WTC11 (cell line): ENCODE measurements at regions not wholly inside any gene's neighbourhood (a gene's known extent, or its start where the extent isn't known, plus 50 kb on each side); places are given as distances from the start of the nearest gene placed in this dataset.

Experiments
- ATAC-seq: fragments of 200-7000 bp; cut with Tn5 transposase; 2 replicates; pipeline ENCODE4 v1.10.0; 2021; ENCODE audit warnings: mild to moderate bottlenecking, moderate library complexity
- CTCF ChIA-PET: fragments of 300-600 bp; sonication (Branson Sonifier 250); formaldehyde crosslinking; loops from one replicate; lab custom pipeline; 2021; ENCODE audit warnings: antibody characterized with exemption; lab: Charles Lee
- POLR2A ChIA-PET: fragments of 350-600 bp; sonication (Branson Sonifier 250); formaldehyde crosslinking; loops from one replicate; lab custom pipeline; 2021; ENCODE audit warnings: antibody characterized with exemption; lab: Charles Lee
- DNase-seq: peaks from one replicate; pipeline ENCODE4 v3.0.0; 2021; ENCODE audit warnings: low spot score
- H3K27ac Mint-ChIP-seq: 2 replicates; pipeline ENCODE4 v1.8.0; 2021; ENCODE audit warnings: mixed read lengths
- H3K27me3 Mint-ChIP-seq: 2 replicates; pipeline ENCODE4 v1.8.0; 2021; ENCODE audit warnings: low read depth, mild to moderate bottlenecking, moderate library complexity, mixed read lengths
- H3K36me3 Mint-ChIP-seq: 2 replicates; pipeline ENCODE4 v1.8.0; 2021; ENCODE audit warnings: mixed read lengths
- H3K4me1 Mint-ChIP-seq: 2 replicates; pipeline ENCODE4 v1.8.0; 2022; ENCODE audit warnings: mixed read lengths
- H3K4me3 Mint-ChIP-seq: 2 replicates; pipeline ENCODE4 v1.8.0; 2021; ENCODE audit warnings: mild to moderate bottlenecking, moderate library complexity, mixed read lengths
- H3K9me3 Mint-ChIP-seq: 2 replicates; pipeline ENCODE4 v1.8.0; 2021; ENCODE audit warnings: mixed read lengths
- ATF1 ChIP-seq: sonication (generic); formaldehyde crosslinking; IDR thresholded peaks from 2 replicates; pipeline ENCODE4 v1.8.1; 2023; ENCODE audit warnings: mild to moderate bottlenecking, moderate library complexity, missing genetic modification reagents
- CBFB ChIP-seq: sonication (generic); formaldehyde crosslinking; IDR thresholded peaks from 2 replicates; pipeline ENCODE4 v1.8.1; 2022; ENCODE audit warnings: mild to moderate bottlenecking, low read depth, missing genetic modification reagents
- EMX1 ChIP-seq: fragments of 250-450 bp; sonication (Bioruptor Pico); IDR thresholded peaks from 2 replicates; pipeline ENCODE4 v1.8.0; 2021; ENCODE audit warnings: mild to moderate bottlenecking
- IRF2 ChIP-seq: sonication (generic); formaldehyde crosslinking; IDR thresholded peaks from 2 replicates; pipeline ENCODE4 v1.8.0; 2022; ENCODE audit warnings: low read depth, missing genetic modification reagents, borderline replicate concordance
- NR3C1 ChIP-seq: sonication (generic); formaldehyde crosslinking; conservative IDR thresholded peaks from 2 replicates; pipeline ENCODE4 v1.8.1; 2023; ENCODE audit warnings: low read depth, mild to moderate bottlenecking, missing genetic modification reagents
- SMAD4 ChIP-seq: sonication (generic); formaldehyde crosslinking; IDR thresholded peaks from 2 replicates; pipeline ENCODE4 v1.8.0; 2022; ENCODE audit warnings: mild to moderate bottlenecking, missing genetic modification reagents
- SOX15 ChIP-seq: fragments of 250-450 bp; sonication (Bioruptor Pico); IDR thresholded peaks from 2 replicates; pipeline ENCODE4 v1.9.0; 2021; ENCODE audit warnings: mild to moderate bottlenecking
- SP1 ChIP-seq: sonication (generic); formaldehyde crosslinking; conservative IDR thresholded peaks from 2 replicates; pipeline ENCODE4 v1.8.1; 2022; ENCODE audit warnings: missing genetic modification reagents
- TEAD1 ChIP-seq: sonication (generic); formaldehyde crosslinking; IDR thresholded peaks from 2 replicates; pipeline ENCODE4 v1.8.0; 2022; ENCODE audit warnings: mild to moderate bottlenecking, missing genetic modification reagents
- ZNF317 ChIP-seq: sonication (generic); formaldehyde crosslinking; IDR thresholded peaks from 2 replicates; pipeline ENCODE4 v1.8.1; 2023; ENCODE audit warnings: low read depth, mild to moderate bottlenecking, moderate library complexity, missing genetic modification reagents, borderline replicate concordance
- TF ChIP-seq, protein P1 (sequence below): sonication (generic); formaldehyde crosslinking; IDR thresholded peaks from 2 replicates; pipeline ENCODE4 v1.8.0; 2023; ENCODE audit warnings: missing genetic modification reagents, mild to moderate bottlenecking, borderline replicate concordance
- TF ChIP-seq, protein P2 (sequence below): fragments of 250-450 bp; sonication (Bioruptor Pico); IDR thresholded peaks from 2 replicates; pipeline ENCODE4 v2.1.2; 2022; ENCODE audit warnings: mild to moderate bottlenecking, moderate library complexity
- TF ChIP-seq, protein P3 (sequence below): sonication (generic); formaldehyde crosslinking; conservative IDR thresholded peaks from 2 replicates; pipeline ENCODE4 v1.8.1; 2023; ENCODE audit warnings: mild to moderate bottlenecking, low read depth, missing genetic modification reagents, moderate library complexity
- TF ChIP-seq, protein P4 (sequence below): sonication (generic); formaldehyde crosslinking; IDR thresholded peaks from 2 replicates; pipeline ENCODE4 v1.8.1; 2023; ENCODE audit warnings: mild to moderate bottlenecking, missing genetic modification reagents
- TF ChIP-seq, protein P5 (sequence below): sonication (generic); formaldehyde crosslinking; IDR thresholded peaks from 2 replicates; pipeline ENCODE4 v1.8.1; 2022; ENCODE audit warnings: mild to moderate bottlenecking, moderate library complexity, missing genetic modification reagents
- TF ChIP-seq, protein P6 (sequence below): sonication (generic); formaldehyde crosslinking; IDR thresholded peaks from 2 replicates; pipeline ENCODE4 v1.8.0; 2022; ENCODE audit warnings: missing genetic modification reagents
- TF ChIP-seq, protein P7 (sequence below): sonication (generic); formaldehyde crosslinking; IDR thresholded peaks from 2 replicates; pipeline ENCODE4 v1.8.1; 2022; ENCODE audit warnings: mild to moderate bottlenecking, missing genetic modification reagents, moderate library complexity, borderline replicate concordance

DNA sequence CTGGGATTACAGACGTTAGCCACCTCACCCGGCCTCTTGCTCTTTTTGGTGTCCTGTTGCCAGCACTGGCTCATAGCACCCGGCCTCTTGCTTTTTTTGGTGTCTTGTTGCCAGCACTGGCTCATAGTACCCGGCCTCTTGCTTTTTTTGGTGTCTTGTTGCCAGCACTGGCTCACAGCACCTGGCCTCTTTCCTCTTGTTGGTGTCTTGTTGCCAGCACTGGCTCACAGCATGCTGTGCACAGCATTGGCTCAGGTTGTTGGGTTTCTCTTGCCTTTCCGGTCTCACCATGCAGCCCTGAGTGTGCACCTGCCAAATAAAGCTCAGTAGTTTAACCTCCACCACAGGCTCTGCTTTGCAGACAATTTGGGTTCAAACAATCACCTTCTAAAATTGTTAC is 208.2 kb downstream of the THBS2 start (continued):
- TF ChIP-seq, protein P1, sequence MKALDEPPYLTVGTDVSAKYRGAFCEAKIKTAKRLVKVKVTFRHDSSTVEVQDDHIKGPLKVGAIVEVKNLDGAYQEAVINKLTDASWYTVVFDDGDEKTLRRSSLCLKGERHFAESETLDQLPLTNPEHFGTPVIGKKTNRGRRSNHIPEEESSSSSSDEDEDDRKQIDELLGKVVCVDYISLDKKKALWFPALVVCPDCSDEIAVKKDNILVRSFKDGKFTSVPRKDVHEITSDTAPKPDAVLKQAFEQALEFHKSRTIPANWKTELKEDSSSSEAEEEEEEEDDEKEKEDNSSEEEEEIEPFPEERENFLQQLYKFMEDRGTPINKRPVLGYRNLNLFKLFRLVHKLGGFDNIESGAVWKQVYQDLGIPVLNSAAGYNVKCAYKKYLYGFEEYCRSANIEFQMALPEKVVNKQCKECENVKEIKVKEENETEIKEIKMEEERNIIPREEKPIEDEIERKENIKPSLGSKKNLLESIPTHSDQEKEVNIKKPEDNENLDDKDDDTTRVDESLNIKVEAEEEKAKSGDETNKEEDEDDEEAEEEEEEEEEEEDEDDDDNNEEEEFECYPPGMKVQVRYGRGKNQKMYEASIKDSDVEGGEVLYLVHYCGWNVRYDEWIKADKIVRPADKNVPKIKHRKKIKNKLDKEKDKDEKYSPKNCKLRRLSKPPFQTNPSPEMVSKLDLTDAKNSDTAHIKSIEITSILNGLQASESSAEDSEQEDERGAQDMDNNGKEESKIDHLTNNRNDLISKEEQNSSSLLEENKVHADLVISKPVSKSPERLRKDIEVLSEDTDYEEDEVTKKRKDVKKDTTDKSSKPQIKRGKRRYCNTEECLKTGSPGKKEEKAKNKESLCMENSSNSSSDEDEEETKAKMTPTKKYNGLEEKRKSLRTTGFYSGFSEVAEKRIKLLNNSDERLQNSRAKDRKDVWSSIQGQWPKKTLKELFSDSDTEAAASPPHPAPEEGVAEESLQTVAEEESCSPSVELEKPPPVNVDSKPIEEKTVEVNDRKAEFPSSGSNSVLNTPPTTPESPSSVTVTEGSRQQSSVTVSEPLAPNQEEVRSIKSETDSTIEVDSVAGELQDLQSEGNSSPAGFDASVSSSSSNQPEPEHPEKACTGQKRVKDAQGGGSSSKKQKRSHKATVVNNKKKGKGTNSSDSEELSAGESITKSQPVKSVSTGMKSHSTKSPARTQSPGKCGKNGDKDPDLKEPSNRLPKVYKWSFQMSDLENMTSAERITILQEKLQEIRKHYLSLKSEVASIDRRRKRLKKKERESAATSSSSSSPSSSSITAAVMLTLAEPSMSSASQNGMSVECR (CRISPR knock-in tag) = no peak
- no peak for TF ChIP-seq ATF1 (CRISPR knock-in tag)
- TF ChIP-seq, protein P2, sequence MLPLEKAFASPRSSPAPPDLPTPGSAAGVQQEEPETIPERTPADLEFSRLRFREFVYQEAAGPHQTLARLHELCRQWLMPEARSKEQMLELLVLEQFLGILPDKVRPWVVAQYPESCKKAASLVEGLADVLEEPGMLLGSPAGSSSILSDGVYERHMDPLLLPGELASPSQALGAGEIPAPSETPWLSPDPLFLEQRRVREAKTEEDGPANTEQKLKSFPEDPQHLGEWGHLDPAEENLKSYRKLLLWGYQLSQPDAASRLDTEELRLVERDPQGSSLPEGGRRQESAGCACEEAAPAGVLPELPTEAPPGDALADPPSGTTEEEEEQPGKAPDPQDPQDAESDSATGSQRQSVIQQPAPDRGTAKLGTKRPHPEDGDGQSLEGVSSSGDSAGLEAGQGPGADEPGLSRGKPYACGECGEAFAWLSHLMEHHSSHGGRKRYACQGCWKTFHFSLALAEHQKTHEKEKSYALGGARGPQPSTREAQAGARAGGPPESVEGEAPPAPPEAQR (CRISPR knock-in tag) = no peak
- TF ChIP-seq, protein P3, sequence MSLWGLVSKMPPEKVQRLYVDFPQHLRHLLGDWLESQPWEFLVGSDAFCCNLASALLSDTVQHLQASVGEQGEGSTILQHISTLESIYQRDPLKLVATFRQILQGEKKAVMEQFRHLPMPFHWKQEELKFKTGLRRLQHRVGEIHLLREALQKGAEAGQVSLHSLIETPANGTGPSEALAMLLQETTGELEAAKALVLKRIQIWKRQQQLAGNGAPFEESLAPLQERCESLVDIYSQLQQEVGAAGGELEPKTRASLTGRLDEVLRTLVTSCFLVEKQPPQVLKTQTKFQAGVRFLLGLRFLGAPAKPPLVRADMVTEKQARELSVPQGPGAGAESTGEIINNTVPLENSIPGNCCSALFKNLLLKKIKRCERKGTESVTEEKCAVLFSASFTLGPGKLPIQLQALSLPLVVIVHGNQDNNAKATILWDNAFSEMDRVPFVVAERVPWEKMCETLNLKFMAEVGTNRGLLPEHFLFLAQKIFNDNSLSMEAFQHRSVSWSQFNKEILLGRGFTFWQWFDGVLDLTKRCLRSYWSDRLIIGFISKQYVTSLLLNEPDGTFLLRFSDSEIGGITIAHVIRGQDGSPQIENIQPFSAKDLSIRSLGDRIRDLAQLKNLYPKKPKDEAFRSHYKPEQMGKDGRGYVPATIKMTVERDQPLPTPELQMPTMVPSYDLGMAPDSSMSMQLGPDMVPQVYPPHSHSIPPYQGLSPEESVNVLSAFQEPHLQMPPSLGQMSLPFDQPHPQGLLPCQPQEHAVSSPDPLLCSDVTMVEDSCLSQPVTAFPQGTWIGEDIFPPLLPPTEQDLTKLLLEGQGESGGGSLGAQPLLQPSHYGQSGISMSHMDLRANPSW (CRISPR knock-in tag) = no peak
- TF ChIP-seq, protein P4, sequence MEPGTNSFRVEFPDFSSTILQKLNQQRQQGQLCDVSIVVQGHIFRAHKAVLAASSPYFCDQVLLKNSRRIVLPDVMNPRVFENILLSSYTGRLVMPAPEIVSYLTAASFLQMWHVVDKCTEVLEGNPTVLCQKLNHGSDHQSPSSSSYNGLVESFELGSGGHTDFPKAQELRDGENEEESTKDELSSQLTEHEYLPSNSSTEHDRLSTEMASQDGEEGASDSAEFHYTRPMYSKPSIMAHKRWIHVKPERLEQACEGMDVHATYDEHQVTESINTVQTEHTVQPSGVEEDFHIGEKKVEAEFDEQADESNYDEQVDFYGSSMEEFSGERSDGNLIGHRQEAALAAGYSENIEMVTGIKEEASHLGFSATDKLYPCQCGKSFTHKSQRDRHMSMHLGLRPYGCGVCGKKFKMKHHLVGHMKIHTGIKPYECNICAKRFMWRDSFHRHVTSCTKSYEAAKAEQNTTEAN (CRISPR knock-in tag) = no peak
- TF ChIP-seq, protein P5, sequence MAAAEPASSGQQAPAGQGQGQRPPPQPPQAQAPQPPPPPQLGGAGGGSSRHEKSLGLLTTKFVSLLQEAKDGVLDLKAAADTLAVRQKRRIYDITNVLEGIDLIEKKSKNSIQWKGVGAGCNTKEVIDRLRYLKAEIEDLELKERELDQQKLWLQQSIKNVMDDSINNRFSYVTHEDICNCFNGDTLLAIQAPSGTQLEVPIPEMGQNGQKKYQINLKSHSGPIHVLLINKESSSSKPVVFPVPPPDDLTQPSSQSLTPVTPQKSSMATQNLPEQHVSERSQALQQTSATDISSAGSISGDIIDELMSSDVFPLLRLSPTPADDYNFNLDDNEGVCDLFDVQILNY (CRISPR knock-in tag) = no peak
- TF ChIP-seq, all 79 proteins: peak for 0

DNA sequence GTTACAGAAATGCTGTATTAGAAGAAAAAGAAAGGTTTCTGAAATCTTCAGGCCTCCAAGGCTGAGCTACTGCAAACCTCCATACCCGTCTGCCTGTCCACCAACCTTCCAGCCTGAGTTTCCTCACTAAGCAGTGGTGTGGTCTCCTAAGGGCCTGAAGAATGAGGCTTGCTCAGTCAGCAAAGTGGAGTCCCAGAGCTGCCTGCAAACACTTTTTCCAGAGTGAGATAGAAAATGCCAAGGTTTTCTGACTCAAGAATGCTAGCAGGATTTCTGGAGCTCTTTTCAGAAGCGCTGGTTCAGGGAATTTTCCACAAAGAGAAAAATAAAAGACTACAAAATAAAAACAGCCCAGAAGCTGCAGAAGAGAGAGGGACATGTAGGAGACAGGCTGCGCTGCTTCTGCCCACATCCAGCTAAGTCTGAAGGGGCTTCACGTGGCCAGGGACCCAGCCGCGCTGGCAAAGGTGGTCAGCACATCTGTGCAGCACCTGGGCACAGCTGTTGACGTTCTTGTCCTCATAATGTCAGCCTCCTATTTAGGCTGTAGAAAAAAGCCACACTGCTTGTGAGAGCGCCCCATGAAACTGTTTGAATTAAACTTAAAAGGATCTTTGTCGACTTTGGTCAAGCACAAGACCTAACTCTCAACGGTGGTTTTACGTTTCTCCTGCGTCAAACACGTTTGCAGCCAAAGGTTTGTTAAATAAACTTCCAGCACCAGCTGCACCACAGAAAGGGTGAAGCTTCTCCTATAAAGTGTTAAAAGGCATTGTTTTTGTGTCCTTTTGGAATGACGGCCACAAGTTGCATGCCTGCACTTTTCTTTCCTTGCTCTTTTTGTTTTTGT is 209.0 kb downstream of the THBS2 start:
- Mint-ChIP-seq H3K27me3 (no peaks in the 10 kb centered on the region; the same call in 1 of the 2 replicates), H3K4me1 (no peaks in the 10 kb centered on the region), H3K27ac (no peak overlapping the region), H3K9me3 (no peaks in the 10 kb centered on the region), H3K36me3 (no peaks in the 10 kb centered on the region), H3K4me3 (no peak overlapping the region)
- CTCF ChIA-PET = no interaction called here
- ATAC-seq (no peak), DNase-seq (no peak)
- POLR2A ChIA-PET = no interaction called here
- no peak for TF ChIP-seq CBFB
- no peak for TF ChIP-seq ZNF317 (CRISPR knock-in tag)
- TF ChIP-seq NR3C1 (CRISPR knock-in tag) = no peak
- TF ChIP-seq, protein P6, sequence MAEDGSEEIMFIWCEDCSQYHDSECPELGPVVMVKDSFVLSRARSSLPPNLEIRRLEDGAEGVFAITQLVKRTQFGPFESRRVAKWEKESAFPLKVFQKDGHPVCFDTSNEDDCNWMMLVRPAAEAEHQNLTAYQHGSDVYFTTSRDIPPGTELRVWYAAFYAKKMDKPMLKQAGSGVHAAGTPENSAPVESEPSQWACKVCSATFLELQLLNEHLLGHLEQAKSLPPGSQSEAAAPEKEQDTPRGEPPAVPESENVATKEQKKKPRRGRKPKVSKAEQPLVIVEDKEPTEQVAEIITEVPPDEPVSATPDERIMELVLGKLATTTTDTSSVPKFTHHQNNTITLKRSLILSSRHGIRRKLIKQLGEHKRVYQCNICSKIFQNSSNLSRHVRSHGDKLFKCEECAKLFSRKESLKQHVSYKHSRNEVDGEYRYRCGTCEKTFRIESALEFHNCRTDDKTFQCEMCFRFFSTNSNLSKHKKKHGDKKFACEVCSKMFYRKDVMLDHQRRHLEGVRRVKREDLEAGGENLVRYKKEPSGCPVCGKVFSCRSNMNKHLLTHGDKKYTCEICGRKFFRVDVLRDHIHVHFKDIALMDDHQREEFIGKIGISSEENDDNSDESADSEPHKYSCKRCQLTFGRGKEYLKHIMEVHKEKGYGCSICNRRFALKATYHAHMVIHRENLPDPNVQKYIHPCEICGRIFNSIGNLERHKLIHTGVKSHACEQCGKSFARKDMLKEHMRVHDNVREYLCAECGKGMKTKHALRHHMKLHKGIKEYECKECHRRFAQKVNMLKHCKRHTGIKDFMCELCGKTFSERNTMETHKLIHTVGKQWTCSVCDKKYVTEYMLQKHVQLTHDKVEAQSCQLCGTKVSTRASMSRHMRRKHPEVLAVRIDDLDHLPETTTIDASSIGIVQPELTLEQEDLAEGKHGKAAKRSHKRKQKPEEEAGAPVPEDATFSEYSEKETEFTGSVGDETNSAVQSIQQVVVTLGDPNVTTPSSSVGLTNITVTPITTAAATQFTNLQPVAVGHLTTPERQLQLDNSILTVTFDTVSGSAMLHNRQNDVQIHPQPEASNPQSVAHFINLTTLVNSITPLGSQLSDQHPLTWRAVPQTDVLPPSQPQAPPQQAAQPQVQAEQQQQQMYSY (CRISPR knock-in tag) = no peak
- no peak for TF ChIP-seq IRF2 (CRISPR knock-in tag)
- TF ChIP-seq SOX15 (CRISPR knock-in tag) = no peak
- TF ChIP-seq SMAD4 (CRISPR knock-in tag) = no peak
- no peak for TF ChIP-seq EMX1 (CRISPR knock-in tag)
- TF ChIP-seq SP1 (CRISPR knock-in tag) = no peak
- TF ChIP-seq, protein P7, sequence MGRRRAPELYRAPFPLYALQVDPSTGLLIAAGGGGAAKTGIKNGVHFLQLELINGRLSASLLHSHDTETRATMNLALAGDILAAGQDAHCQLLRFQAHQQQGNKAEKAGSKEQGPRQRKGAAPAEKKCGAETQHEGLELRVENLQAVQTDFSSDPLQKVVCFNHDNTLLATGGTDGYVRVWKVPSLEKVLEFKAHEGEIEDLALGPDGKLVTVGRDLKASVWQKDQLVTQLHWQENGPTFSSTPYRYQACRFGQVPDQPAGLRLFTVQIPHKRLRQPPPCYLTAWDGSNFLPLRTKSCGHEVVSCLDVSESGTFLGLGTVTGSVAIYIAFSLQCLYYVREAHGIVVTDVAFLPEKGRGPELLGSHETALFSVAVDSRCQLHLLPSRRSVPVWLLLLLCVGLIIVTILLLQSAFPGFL (CRISPR knock-in tag) = no peak
- TF ChIP-seq TEAD1 (CRISPR knock-in tag) = no peak
